ENCODE measurements at regions not wholly inside any gene's neighbourhood (a gene's known extent, or its start where the extent isn't known, plus 50 kb on each side); places are given as distances from the start of the nearest gene placed in this dataset.

DNA sequence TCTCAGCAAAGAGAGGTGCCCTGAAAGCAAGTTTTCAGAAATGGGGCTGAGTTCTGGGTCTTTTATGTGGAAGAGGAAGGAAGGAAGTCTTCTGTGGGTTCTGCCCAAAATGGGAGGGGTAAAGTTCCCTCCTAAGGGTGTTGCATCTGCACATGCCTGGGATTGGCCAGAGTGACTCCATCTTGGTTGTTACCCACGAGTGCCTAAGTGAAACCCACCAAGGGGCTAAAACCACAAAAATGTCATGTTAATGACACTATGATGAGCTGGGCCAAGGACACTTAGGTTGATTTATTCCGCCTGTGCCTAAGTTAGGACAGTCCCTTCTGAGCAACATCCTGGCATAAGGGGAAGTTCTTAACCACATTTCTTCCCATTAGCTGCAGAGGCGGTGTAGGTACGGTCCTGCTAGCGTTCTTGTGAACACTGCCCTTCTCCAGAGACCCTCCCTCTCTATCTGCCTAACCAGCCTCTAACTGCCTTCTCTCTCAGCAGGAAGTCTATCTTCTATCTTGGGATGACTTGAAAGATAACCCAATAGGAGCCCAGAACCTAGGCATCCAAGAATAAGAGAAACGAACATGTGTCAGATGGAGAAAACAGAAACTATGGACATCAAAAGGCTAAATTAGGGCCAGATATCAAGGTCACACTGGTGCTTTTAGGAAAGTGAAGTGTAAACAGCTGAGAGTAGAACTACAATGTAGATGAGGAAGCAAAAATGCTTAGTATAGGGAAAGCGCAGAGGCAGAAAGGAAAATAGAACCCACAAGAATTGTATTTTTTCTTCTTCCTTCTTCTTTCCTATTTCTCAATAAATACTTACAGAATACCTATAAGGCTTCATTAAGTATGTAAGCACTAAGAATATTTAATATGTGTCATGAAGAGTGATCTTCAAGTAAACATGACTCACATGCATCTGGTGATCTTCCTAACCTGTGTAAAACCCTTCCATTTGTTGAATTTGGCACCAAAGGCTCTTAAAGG, 104.2 kb upstream of the AMN1 start (continued):
- TF ChIP-seq HSF4 (CRISPR knock-in tag; IDR thresholded peaks at IDR 0.05; ENCODE audit: borderline replicate concordance) (peak; percentile 96; the same call in 1 of the 2 replicates), HBP1 (CRISPR knock-in tag; IDR thresholded peaks at IDR 0.05) (peak; percentile 78; the same call in 1 of the 2 replicates), IRF2 (CRISPR knock-in tag; IDR thresholded peaks at IDR 0.05) (no peak), SMAD3 (CRISPR knock-in tag; conservative IDR thresholded peaks at IDR 0.05) (peak; percentile 96), SRSF3 (IDR thresholded peaks at IDR 0.05; ENCODE audit: insufficient read depth, low read length) (no peak), FOXP1 (CRISPR knock-in tag; IDR thresholded peaks at IDR 0.05) (no peak), TAF9B (IDR thresholded peaks at IDR 0.05; ENCODE audit: partially characterized antibody) (peak; percentile 46), DIDO1 (tag; IDR thresholded peaks at IDR 0.05; ENCODE audit: low read depth) (peak; percentile 65; the same call in 1 of the 2 replicates), MECOM (CRISPR knock-in tag; IDR thresholded peaks at IDR 0.05) (peak; percentile 91), HMG20A (CRISPR knock-in tag; conservative IDR thresholded peaks at IDR 0.05) (no peak), E2F3 (CRISPR knock-in tag; IDR thresholded peaks at IDR 0.05) (peak; percentile 94), L3MBTL2 (IDR thresholded peaks at IDR 0.05) (no peak), PRPF4 (IDR thresholded peaks at IDR 0.05; ENCODE audit: insufficient read depth, low read depth, low read length, poor library complexity, severe bottlenecking) (no peak), FOXA1 (IDR thresholded peaks at IDR 0.05; ENCODE audit: borderline replicate concordance) (no peak), TAL1 (IDR thresholded peaks at IDR 0.05) (peak; percentile 39; the same call in 1 of the 2 replicates), IFI16 (CRISPR knock-in tag; IDR thresholded peaks at IDR 0.05) (peak; percentile 91), TAF7 (tag; IDR thresholded peaks at IDR 0.05) (peak; percentile 75), ZNF583 (CRISPR knock-in tag; IDR thresholded peaks at IDR 0.05) (peak; percentile 99), ZFPM2 (CRISPR knock-in tag; IDR thresholded peaks at IDR 0.05) (no peak)
- TF ChIP-seq, protein P1, sequence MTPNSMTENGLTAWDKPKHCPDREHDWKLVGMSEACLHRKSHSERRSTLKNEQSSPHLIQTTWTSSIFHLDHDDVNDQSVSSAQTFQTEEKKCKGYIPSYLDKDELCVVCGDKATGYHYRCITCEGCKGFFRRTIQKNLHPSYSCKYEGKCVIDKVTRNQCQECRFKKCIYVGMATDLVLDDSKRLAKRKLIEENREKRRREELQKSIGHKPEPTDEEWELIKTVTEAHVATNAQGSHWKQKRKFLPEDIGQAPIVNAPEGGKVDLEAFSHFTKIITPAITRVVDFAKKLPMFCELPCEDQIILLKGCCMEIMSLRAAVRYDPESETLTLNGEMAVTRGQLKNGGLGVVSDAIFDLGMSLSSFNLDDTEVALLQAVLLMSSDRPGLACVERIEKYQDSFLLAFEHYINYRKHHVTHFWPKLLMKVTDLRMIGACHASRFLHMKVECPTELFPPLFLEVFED (CRISPR knock-in tag; conservative IDR thresholded peaks at IDR 0.05): no peak
- TF ChIP-seq, protein P2, sequence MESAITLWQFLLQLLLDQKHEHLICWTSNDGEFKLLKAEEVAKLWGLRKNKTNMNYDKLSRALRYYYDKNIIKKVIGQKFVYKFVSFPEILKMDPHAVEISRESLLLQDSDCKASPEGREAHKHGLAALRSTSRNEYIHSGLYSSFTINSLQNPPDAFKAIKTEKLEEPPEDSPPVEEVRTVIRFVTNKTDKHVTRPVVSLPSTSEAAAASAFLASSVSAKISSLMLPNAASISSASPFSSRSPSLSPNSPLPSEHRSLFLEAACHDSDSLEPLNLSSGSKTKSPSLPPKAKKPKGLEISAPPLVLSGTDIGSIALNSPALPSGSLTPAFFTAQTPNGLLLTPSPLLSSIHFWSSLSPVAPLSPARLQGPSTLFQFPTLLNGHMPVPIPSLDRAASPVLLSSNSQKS (CRISPR knock-in tag; IDR thresholded peaks at IDR 0.05): no peak; the same call in 1 of the 2 replicates
- TF ChIP-seq, protein P3, sequence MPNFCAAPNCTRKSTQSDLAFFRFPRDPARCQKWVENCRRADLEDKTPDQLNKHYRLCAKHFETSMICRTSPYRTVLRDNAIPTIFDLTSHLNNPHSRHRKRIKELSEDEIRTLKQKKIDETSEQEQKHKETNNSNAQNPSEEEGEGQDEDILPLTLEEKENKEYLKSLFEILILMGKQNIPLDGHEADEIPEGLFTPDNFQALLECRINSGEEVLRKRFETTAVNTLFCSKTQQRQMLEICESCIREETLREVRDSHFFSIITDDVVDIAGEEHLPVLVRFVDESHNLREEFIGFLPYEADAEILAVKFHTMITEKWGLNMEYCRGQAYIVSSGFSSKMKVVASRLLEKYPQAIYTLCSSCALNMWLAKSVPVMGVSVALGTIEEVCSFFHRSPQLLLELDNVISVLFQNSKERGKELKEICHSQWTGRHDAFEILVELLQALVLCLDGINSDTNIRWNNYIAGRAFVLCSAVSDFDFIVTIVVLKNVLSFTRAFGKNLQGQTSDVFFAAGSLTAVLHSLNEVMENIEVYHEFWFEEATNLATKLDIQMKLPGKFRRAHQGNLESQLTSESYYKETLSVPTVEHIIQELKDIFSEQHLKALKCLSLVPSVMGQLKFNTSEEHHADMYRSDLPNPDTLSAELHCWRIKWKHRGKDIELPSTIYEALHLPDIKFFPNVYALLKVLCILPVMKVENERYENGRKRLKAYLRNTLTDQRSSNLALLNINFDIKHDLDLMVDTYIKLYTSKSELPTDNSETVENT (CRISPR knock-in tag; IDR thresholded peaks at IDR 0.05): no peak

Measured in K562 (cell line).